Left lobe of liver (tissue), 2 donors: ENCODE measurements at regions not wholly inside any gene's neighbourhood (a gene's known extent, or its start where the extent isn't known, plus 50 kb on each side); places are given as distances from the start of the nearest gene placed in this dataset.
"Not testable (repeated sequence)": the region's sequence is repeated elsewhere in the genome, so short reads cannot be mapped to it uniquely, and the experiment has no call there.

Experiments used
- ATAC-seq: fragments of 200-7000 bp; cut with Tn5 transposase; one replicate; pipeline ENCODE4 v1.9.1; 2020; ENCODE audit warnings: mild to moderate bottlenecking, moderate library complexity
- DNase-seq: peaks from one replicate; pipeline ENCODE4 v3.0.0-alpha.2; 2020; ENCODE audit warnings: low spot score
- donor health status: DM: no; HTN: no; CAD: no; lungs with moderate emphysema.
- donor health status: DM: no; HTN: yes; CAD: no.

GRCh38 chr2:100736121-100736915 lies 83.6 kb upstream of the NPAS2 start:
- ATAC-seq (no peak), DNase-seq (no peak)

GRCh38 chr2:100739735-100740432 lies 80.1 kb upstream of the NPAS2 start:
- DNase-seq (no peak), ATAC-seq (no peak)

- DNase-seq (no peak), ATAC-seq (no peak)
These were observed 78.1 kb upstream of the NPAS2 start for GRCh38 chr2:100741880-100742276.

- no peak for DNase-seq
- no peak for ATAC-seq
These were observed 77.4 kb upstream of the NPAS2 start for GRCh38 chr2:100742277-100743254.

- ATAC-seq: no peak
- DNase-seq: no peak
These were observed 76.2 kb upstream of the NPAS2 start for GRCh38 chr2:100743741-100744140.

- DNase-seq (no peak), ATAC-seq (no peak)
These were observed 75.8 kb upstream of the NPAS2 start for GRCh38 chr2:100744184-100744583.

- no peak for DNase-seq
- ATAC-seq: peak; percentile 69
These were observed 75.3 kb upstream of the NPAS2 start for GRCh38 chr2:100744589-100744988.

GRCh38 chr2:100745604-100746003 lies 74.3 kb upstream of the NPAS2 start:
- ATAC-seq (peak; percentile 93), DNase-seq (peak; percentile 87)

- DNase-seq: no peak
- ATAC-seq: no peak
These were observed 72.4 kb upstream of the NPAS2 start for GRCh38 chr2:100747551-100747950.

GRCh38 chr2:100747996-100748615 lies 71.8 kb upstream of the NPAS2 start:
- no peak for ATAC-seq

GRCh38 chr2:100748673-100749072 lies 71.3 kb upstream of the NPAS2 start:
- ATAC-seq: no peak
- no peak for DNase-seq

More at GRCh38 chr2:100747996-100748615, 71.8 kb upstream of the NPAS2 start:
- no peak for DNase-seq

GRCh38 chr2:100749771-100750542 lies 70.0 kb upstream of the NPAS2 start:
- no peak for DNase-seq
- no peak for ATAC-seq

- not testable (repeated sequence) for DNase-seq, ATAC-seq
These were observed 67.9 kb upstream of the NPAS2 start for GRCh38 chr2:100751871-100752625.

GRCh38 chr2:100752628-100753333 lies 67.2 kb upstream of the NPAS2 start:
- ATAC-seq: peak; percentile 63
- DNase-seq: no peak

GRCh38 chr2:100753444-100753843 lies 66.5 kb upstream of the NPAS2 start:
- DNase-seq (no peak), ATAC-seq (no peak)

- DNase-seq (no peak), ATAC-seq (no peak)
These were observed 66.1 kb upstream of the NPAS2 start for GRCh38 chr2:100753881-100754280.

- no peak for DNase-seq
- no peak for ATAC-seq
These were observed 65.0 kb upstream of the NPAS2 start for GRCh38 chr2:100754951-100755350.

GRCh38 chr2:100755441-100755840 lies 64.5 kb upstream of the NPAS2 start:
- ATAC-seq (no peak), DNase-seq (no peak)

- ATAC-seq: no peak
These were observed 63.2 kb upstream of the NPAS2 start for GRCh38 chr2:100756704-100757103.

More at GRCh38 chr2:100756704-100757103, 63.2 kb upstream of the NPAS2 start:
- DNase-seq: no peak
